ENCODE measurements at regions not wholly inside any gene's neighbourhood (a gene's known extent, or its start where the extent isn't known, plus 50 kb on each side); places are given as distances from the start of the nearest gene placed in this dataset.
A peak's percentile ranks its signal among the peaks of the same experiment; 100 is the strongest.

DNA sequence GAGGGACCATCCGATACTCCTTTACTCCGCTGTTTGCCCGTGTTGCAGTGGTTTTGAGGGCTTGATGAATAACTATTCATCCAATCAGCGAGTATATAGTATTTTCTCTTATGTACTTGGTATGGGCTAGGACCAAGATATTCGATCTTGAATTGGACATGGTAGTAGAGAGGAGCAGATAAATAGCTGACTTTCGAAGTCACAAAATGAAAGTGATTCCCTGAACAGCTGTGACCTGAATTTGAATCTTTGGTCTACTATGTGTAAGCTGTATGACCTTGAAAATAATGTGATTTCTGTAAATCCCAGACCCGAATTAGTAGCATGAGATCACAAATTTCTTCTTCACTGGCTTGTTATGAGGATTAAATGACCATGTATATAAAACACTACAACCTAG, 134.4 kb downstream of the TUSC1 start:
- Histone ChIP-seq H3K4me1 (ENCODE audit: control insufficient read depth in 5 of 5, insufficient read depth in 5 of 5, low read length in 5 of 5) (no peaks in the 10 kb centered on the region), H3K4me3 (no peak overlapping the region), H3K9ac (ENCODE audit: insufficient read depth in 1 of 2, low read length in 2 of 2) (no peak overlapping the region), H3K9me3 (ENCODE audit: control insufficient read depth in 4 of 4, insufficient read depth in 3 of 4, low read length in 3 of 4) (no peaks in the 10 kb centered on the region), H3K36me3 (ENCODE audit: control insufficient read depth in 4 of 4, insufficient read depth in 4 of 4, low read length in 4 of 4) (no peaks in the 10 kb centered on the region), H3K27me3 (ENCODE audit: control insufficient read depth in 3 of 3, insufficient read depth in 3 of 3, low read length in 2 of 3) (no peaks in the 10 kb centered on the region), H3K27ac (ENCODE audit: low read depth in 1 of 2, low read length in 1 of 2) (no peak overlapping the region)
- no peak for TF ChIP-seq CTCF (IDR thresholded peaks at IDR 0.05; ENCODE audit: control extremely low read depth, extremely low read depth)
- no peak for DNase-seq
- WGBS, 2 donors: 89 to 92% methylated on average over 7 of the region's 7 CpGs
- no peak for ATAC-seq (ENCODE audit: insufficient read depth, low FRiP score)

DNA sequence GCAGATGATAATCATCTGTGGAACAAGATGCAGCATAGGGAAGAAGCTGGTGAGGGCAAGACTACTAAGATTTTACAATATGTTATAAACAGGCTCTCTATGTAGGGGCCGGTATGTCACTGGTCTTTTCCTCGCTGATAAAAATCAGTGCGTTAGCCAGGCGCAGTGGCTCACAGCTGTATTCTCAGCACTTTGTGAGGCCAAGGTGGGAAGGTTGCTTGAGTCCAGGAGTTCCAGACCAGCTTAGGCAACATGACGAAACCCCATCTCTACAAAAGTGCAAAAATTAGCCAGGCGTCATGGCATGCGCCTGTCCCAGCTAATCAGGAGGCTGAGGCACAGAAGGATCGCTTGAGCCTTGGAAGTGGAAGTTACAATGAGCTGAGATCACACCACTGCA, 135.9 kb downstream of the TUSC1 start:
- no peak overlapping the region for H3K9ac ChIP-seq (ENCODE audit: insufficient read depth in 1 of 2, low read length in 2 of 2)
- H3K27me3 ChIP-seq (ENCODE audit: control insufficient read depth in 3 of 3, insufficient read depth in 3 of 3, low read length in 2 of 3): no peaks in the 10 kb centered on the region
- DNase-seq (no peak), ATAC-seq (ENCODE audit: insufficient read depth, low FRiP score) (no peak)
- no peak overlapping the region for H3K4me3 ChIP-seq
- H3K36me3 ChIP-seq (ENCODE audit: control insufficient read depth in 4 of 4, insufficient read depth in 4 of 4, low read length in 4 of 4): no peaks in the 10 kb centered on the region
- peaks cover 0 to 5% (median 0%) of the 10 kb centered on the region in 5 donors for H3K4me1 ChIP-seq (ENCODE audit: control insufficient read depth in 5 of 5, insufficient read depth in 5 of 5, low read length in 5 of 5)
- H3K9me3 ChIP-seq (ENCODE audit: control insufficient read depth in 4 of 4, insufficient read depth in 3 of 4, low read length in 3 of 4): no peaks in the 10 kb centered on the region
- TF ChIP-seq CTCF (IDR thresholded peaks at IDR 0.05; ENCODE audit: control extremely low read depth, extremely low read depth): no peak
- 89% methylated on average over 8 of the region's 8 CpGs for WGBS, 2 donors
- no peak overlapping the region for H3K27ac ChIP-seq (ENCODE audit: low read depth in 1 of 2, low read length in 1 of 2)

DNA sequence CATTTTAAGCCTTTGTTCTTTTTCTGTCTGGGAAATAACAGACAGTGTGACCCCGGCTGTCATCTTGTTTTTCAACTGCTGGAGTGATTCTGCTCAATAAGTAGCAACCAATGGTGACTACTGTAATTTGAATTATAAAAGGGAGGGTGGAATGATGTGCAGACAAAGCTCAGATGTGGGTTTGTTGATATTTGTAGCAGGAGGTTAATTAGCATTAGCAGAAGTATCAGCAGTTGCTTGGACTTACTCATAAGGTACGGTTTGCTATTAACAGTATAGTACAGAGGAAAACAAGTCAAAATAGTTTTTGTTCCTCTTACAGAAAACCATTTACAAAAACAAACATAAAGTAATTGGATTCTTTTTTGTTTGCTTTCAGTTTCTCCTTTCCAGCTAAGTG, 140.4 kb downstream of the TUSC1 start:
- 69% methylated on average over 2 of the region's 2 CpGs for WGBS, 2 donors

More for the DNA sequence above, 140.4 kb downstream of the TUSC1 start:
- TF ChIP-seq CTCF (IDR thresholded peaks at IDR 0.05; ENCODE audit: control extremely low read depth, extremely low read depth): no peak
- Histone ChIP-seq H3K9me3 (ENCODE audit: control insufficient read depth in 4 of 4, insufficient read depth in 3 of 4, low read length in 3 of 4) (no peaks in the 10 kb centered on the region), H3K4me3 (no peak overlapping the region), H3K27me3 (ENCODE audit: control insufficient read depth in 3 of 3, insufficient read depth in 3 of 3, low read length in 2 of 3) (no peaks in the 10 kb centered on the region), H3K4me1 (ENCODE audit: control insufficient read depth in 5 of 5, insufficient read depth in 5 of 5, low read length in 5 of 5) (peaks cover 0 to 5% (median 0%) of the 10 kb centered on the region in 5 donors), H3K27ac (ENCODE audit: low read depth in 1 of 2, low read length in 1 of 2) (no peak overlapping the region), H3K36me3 (ENCODE audit: control insufficient read depth in 4 of 4, insufficient read depth in 4 of 4, low read length in 4 of 4) (no peaks in the 10 kb centered on the region), H3K9ac (ENCODE audit: insufficient read depth in 1 of 2, low read length in 2 of 2) (no peak overlapping the region)
- peak in 1 of 3 donors; percentile 19 for DNase-seq
- ATAC-seq (ENCODE audit: insufficient read depth, low FRiP score): no peak

Measured in lung (tissue), 11 donors.